SH-SY5Y (cell line): ENCODE measurements at regions not wholly inside any gene's neighbourhood (a gene's known extent, or its start where the extent isn't known, plus 50 kb on each side); places are given as distances from the start of the nearest gene placed in this dataset.

ENCODE experiments used
- GATA2 ChIP-seq: IDR thresholded peaks from 2 replicates; pipeline ENCODE4 v1.6.1; 2011; ENCODE audit warnings: mild to moderate bottlenecking, low read depth, low read length
- GATA3 ChIP-seq: IDR thresholded peaks from 2 replicates; pipeline ENCODE4 v1.6.1; 2011; ENCODE audit warnings: low read depth, mild to moderate bottlenecking, low read length, moderate library complexity

DNA sequence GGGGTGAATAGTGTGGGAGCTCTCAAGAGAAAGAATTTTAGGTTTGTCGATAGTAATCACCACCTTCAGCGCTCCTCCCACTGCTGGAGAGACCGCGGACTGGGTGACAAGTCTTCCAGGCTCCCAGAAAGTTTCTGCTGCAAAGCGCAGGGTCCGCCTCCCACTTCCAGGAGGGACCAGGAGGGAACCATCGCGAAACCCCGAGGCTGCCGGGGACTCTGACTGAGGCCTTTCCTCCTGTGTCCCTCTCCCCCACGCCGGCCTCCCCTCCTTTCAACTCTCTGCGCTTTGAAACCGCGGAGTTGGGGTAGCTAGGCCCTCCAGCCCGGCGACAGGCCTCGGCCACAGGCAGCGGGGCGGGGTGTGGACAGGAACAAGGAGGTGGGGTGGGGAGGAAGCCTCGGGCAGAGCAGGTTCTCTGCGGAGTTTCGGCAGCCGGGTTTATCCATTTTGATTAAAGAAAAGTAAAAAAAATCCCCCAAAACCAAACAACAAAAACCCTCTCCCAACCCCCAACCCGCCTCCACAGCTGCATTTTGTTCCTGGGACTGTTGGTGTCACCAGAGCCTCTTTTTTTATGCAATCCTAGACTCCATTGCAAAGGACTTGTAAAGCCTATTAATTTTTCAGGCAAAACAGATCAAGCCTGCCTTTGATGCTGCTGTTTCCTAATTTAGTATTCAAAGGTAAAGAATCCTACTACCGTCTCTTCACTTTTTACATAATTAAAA is 157.2 kb downstream of the TM9SF2 start:
- no peak for TF ChIP-seq GATA2
- no peak for TF ChIP-seq GATA3
